ENCODE measurements at regions not wholly inside any gene's neighbourhood (a gene's known extent, or its start where the extent isn't known, plus 50 kb on each side); places are given as distances from the start of the nearest gene placed in this dataset.
A peak's percentile ranks its signal among the peaks of the same experiment; 100 is the strongest.

- in situ Hi-C loops (cut with HindIII; ENCODE audit: low sequenced_read_pairs) = no loop called here
- no peak for TF ChIP-seq CTCF (IDR thresholded peaks at IDR 0.05; ENCODE audit: low read depth, low read length)
- DNase-seq (ENCODE audit: low read depth, low spot score) = no peak
- H3K4me3 ChIP-seq (ENCODE audit: low read depth, low read length) = no peak overlapping the region
These were observed 97.1 kb upstream of the PTPN1 start for GRCh38 chr20:50413088-50413500.

DNA sequence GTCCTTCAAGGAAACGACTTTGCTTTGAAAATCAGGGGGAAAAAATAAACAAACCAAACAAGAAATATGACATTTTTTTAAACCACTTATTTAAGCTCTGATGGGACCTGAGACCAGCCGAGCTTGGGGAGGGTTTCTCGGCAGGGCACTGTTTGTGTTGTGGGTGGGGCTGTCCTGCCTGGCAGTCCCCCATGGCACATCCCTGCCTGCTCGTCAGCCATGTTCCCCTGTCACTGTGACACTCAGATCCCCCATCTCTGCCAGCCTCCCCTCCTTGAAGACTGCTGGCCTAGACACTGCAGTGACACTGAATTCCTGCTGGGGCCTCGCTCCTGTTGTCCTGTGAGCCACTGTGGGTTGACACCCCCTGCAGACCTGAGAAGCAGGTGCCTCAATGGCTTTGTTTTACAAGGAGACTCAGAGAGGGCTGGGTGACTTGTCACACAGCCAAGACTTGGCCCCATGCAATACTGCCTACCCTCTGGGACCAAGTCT lies 95.1 kb upstream of the PTPN1 start:
- no peak for TF ChIP-seq CTCF (IDR thresholded peaks at IDR 0.05; ENCODE audit: low read depth, low read length)
- no peak for DNase-seq (ENCODE audit: low read depth, low spot score)
- no peak overlapping the region for H3K4me3 ChIP-seq (ENCODE audit: low read depth, low read length)
- in situ Hi-C loops (cut with HindIII; ENCODE audit: low sequenced_read_pairs) = no loop called here

DNA sequence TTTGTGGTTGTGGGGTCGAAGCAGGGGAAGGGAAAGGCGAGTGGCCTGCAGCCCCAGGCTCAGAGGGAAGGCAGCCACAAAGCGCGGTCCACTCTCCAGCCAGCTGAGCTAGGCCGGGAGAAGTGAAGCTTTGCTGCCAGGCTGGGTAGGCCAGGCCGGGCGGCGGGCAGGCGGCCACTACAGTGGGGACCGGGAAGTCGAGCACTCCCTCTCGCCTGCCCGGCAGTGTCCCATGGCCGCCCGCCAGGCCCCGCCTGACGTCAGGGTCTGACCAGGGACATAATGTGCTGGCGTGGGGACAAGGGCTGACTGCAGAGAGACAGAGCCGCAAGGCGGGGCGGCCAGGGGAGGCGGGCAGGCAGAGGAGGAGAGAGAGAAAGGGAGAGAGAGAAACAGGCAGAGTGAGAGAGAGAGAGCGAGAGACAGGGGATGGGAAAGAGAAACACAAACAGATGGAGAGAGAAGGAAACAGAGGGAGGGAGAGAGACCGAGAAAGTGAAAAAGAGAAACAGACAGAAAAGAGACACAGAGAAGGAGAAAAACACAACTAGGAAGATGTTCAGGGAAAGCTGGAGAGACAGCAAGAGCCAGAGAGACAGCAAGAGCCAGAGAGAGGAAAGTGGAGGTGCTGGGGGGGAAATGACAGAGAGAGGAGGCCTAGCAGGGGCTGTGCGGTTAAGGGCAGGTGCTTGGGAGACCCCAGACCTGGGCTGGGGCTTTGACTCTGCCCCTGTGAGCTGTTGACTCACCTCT lies 94.5 kb upstream of the PTPN1 start:
- DNase-seq (ENCODE audit: low read depth, low spot score) = peak; percentile 96
- in situ Hi-C loops (cut with HindIII; ENCODE audit: low sequenced_read_pairs) = no loop called here
- TF ChIP-seq CTCF (IDR thresholded peaks at IDR 0.05; ENCODE audit: low read depth, low read length) = no peak
- H3K4me3 ChIP-seq (ENCODE audit: low read depth, low read length) = no peak overlapping the region

- in situ Hi-C loops (cut with HindIII; ENCODE audit: low sequenced_read_pairs) = no loop called here
- H3K4me3 ChIP-seq (ENCODE audit: low read depth, low read length) = no peak overlapping the region
- TF ChIP-seq CTCF (IDR thresholded peaks at IDR 0.05; ENCODE audit: low read depth, low read length) = no peak
- DNase-seq (ENCODE audit: low read depth, low spot score) = no peak
These were observed 93.7 kb upstream of the PTPN1 start for GRCh38 chr20:50416269-50417022.

DNA sequence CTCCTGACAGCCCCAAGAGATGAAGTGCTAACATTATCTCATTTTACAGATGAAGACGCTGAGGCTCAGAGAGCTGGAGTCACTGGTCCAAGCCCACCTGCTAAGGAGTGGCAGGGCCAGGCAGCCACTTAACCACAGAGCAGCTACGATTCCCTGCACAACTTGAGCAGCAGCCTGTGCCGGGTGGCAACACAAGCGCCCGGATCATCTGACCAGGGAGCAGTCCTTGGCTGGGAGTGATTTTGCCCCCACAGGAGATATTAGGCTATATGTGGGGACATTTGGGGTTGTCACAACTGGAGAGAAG lies 93.2 kb upstream of the PTPN1 start:
- TF ChIP-seq CTCF (IDR thresholded peaks at IDR 0.05; ENCODE audit: low read depth, low read length) = no peak
- DNase-seq (ENCODE audit: low read depth, low spot score) = no peak
- in situ Hi-C loops (cut with HindIII; ENCODE audit: low sequenced_read_pairs) = no loop called here
- no peak overlapping the region for H3K4me3 ChIP-seq (ENCODE audit: low read depth, low read length)

DNA sequence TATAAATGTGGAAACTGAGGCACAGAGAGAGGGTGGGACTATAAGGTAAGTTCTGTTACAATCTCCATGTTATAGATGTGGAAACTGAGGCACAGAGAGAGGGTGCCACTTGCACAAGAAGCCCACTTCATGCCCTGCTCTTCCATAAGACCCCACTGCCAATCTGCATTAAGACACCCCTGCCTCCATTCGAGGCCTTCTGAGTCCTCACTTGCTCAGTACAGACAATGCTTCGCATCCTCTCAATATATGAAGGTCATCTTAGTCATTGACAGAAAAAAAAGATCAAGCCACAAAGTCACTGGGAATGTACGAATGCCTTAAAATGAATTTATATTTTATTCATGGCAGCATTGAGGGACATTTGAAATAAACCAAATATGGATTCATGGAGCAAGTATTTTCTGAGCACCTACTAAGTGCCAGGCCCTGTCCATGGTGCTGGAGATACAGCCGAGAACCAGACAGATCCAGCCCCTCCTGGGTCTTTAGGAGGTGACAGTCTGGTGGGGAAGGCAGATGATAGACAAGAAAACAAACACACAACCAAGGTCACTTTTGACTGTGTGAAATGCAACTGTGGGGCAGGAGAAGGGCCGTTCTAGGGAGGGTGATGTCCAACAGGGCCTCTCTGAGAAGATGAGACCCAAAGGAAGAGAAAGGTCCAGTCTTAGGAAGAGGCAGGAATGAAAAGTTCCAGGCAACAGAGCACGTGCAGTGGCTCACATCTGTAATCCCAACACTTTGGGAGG lies 92.5 kb upstream of the PTPN1 start:
- H3K4me3 ChIP-seq (ENCODE audit: low read depth, low read length) = no peak overlapping the region
- no peak for TF ChIP-seq CTCF (IDR thresholded peaks at IDR 0.05; ENCODE audit: low read depth, low read length)
- no peak for DNase-seq (ENCODE audit: low read depth, low spot score)
- in situ Hi-C loops (cut with HindIII; ENCODE audit: low sequenced_read_pairs) = no loop called here

Measured in astrocyte of the spinal cord (primary cell).